ENCODE measurements at regions not wholly inside any gene's neighbourhood (a gene's known extent, or its start where the extent isn't known, plus 50 kb on each side); places are given as distances from the start of the nearest gene placed in this dataset.
"Not testable (repeated sequence)": the region's sequence is repeated elsewhere in the genome, so short reads cannot be mapped to it uniquely, and the experiment has no call there.

GRCh38 chr9:110031511-110032173 lies 176.3 kb downstream of the C9orf152 start (continued):
- no peak for TF ChIP-seq ZFP91 (CRISPR knock-in tag; IDR thresholded peaks at IDR 0.05; ENCODE audit: borderline replicate concordance)
- TF ChIP-seq ZBTB43 (CRISPR knock-in tag; conservative IDR thresholded peaks at IDR 0.05) = no peak
- TF ChIP-seq ZNF24 (IDR thresholded peaks at IDR 0.05) = no peak
- TF ChIP-seq ZBTB38 (CRISPR knock-in tag; IDR thresholded peaks at IDR 0.05) = no peak

- CTCF ChIA-PET (ENCODE audit: low intra/inter-chr PET ratio, low total read pairs); POLR2A ChIA-PET; intact Hi-C loops (cut with micrococcal nuclease; ENCODE audit: unreplicated experiment): not testable (repeated sequence)
Observed at GRCh38 chr9:110032532-110032931, 175.4 kb downstream of the C9orf152 start.

More at GRCh38 chr9:110032532-110032931, 175.4 kb downstream of the C9orf152 start:
- in situ Hi-C loops (cut with HindIII; ENCODE audit: extremely low pct_ligation_motif_present, low pct_unique_long_range_greater_than_20kb); H3K4me2 ChIP-seq (ENCODE audit: low read depth, low read length); BruUV-seq (replicated peaks); H3K79me2 ChIP-seq (ENCODE audit: insufficient read depth, low read length); H3K36me3 ChIP-seq (replicated peaks in 1 of 2; ENCODE audit: control insufficient read depth in 1 of 2, insufficient read depth in 2 of 2, low read length in 2 of 2); H3K9me3 ChIP-seq (ENCODE audit: low read length); H2AFZ ChIP-seq (ENCODE audit: low read length); FAIRE-seq; ATAC-seq; H3K9ac ChIP-seq (ENCODE audit: insufficient read depth, low read depth, low read length); H3K4me3 ChIP-seq (replicated peaks in 1 of 3; ENCODE audit: insufficient read depth in 1 of 3, low read depth in 2 of 3, low read length in 3 of 3); H4K20me1 ChIP-seq (ENCODE audit: insufficient read depth, low read length); DNase-seq (ENCODE audit: low spot score); H3K27me3 ChIP-seq (ENCODE audit: control insufficient read depth in 1 of 2, insufficient read depth in 2 of 2, low read length in 2 of 2); H3K27ac ChIP-seq (ENCODE audit: extremely low read length, insufficient read depth, low read length): not testable (repeated sequence)
- peaks cover 37% of the 10 kb centered on the region for H3K4me1 ChIP-seq (ENCODE audit: insufficient read depth, low read length)
- 93% methylated on average over 7 of the region's 7 CpGs for WGBS (ENCODE audit: low lambda C conversion rate)
